ENCODE measurements at regions not wholly inside any gene's neighbourhood (a gene's known extent, or its start where the extent isn't known, plus 50 kb on each side); places are given as distances from the start of the nearest gene placed in this dataset.

DNA sequence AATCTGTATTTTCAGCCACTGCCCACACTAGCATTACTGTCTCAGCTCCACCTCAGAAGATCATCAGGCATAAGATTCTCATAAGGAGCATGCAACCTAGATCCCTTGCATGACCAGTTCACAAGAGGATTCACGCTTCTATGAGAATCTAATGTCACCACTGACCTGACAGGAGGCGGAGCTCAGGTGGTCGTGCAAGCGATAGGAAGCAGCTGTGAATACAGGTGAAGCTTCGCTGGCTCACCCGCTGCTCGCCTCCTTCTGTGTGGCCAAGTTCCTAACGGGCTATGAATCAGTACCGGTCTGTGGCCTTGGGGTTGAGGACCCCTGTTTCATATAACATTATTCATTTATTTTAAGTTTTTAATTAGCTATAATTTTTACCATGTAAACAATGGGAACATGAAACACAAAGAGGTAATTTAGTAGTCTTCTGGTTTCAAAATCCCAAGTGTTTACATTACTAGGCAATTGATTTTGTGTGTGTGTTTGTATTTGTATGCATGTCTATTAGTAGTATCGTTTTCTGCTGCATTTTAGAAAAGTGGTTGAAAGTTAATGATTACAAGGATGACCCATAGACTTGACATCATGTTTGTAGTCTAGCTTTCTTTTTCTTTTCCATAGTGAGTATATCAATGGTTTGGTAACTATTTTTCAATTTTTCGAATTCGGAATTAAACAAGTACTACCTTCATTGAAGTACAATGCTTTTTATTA, 159.4 kb downstream of the TENT4A start (continued):
- TF ChIP-seq, protein P1, sequence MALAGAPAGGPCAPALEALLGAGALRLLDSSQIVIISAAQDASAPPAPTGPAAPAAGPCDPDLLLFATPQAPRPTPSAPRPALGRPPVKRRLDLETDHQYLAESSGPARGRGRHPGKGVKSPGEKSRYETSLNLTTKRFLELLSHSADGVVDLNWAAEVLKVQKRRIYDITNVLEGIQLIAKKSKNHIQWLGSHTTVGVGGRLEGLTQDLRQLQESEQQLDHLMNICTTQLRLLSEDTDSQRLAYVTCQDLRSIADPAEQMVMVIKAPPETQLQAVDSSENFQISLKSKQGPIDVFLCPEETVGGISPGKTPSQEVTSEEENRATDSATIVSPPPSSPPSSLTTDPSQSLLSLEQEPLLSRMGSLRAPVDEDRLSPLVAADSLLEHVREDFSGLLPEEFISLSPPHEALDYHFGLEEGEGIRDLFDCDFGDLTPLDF (CRISPR knock-in tag; IDR thresholded peaks at IDR 0.05): no peak
- TF ChIP-seq AFF4 (CRISPR knock-in tag; IDR thresholded peaks at IDR 0.05; ENCODE audit: borderline replicate concordance) (no peak), CREB1 (CRISPR knock-in tag; IDR thresholded peaks at IDR 0.05) (no peak), ATF2 (CRISPR knock-in tag; IDR thresholded peaks at IDR 0.05; ENCODE audit: borderline replicate concordance, low read depth) (no peak), IRF2 (CRISPR knock-in tag; IDR thresholded peaks at IDR 0.05; ENCODE audit: borderline replicate concordance, low read depth) (no peak), NFYB (CRISPR knock-in tag; conservative IDR thresholded peaks at IDR 0.05; ENCODE audit: low read depth) (no peak), ZNF396 (CRISPR knock-in tag; IDR thresholded peaks at IDR 0.05; ENCODE audit: borderline replicate concordance) (no peak)
- TF ChIP-seq, protein P2, sequence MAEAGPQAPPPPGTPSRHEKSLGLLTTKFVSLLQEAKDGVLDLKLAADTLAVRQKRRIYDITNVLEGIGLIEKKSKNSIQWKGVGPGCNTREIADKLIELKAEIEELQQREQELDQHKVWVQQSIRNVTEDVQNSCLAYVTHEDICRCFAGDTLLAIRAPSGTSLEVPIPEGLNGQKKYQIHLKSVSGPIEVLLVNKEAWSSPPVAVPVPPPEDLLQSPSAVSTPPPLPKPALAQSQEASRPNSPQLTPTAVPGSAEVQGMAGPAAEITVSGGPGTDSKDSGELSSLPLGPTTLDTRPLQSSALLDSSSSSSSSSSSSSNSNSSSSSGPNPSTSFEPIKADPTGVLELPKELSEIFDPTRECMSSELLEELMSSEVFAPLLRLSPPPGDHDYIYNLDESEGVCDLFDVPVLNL (CRISPR knock-in tag; IDR thresholded peaks at IDR 0.05; ENCODE audit: borderline replicate concordance, low read depth): no peak
- TF ChIP-seq, protein P3, sequence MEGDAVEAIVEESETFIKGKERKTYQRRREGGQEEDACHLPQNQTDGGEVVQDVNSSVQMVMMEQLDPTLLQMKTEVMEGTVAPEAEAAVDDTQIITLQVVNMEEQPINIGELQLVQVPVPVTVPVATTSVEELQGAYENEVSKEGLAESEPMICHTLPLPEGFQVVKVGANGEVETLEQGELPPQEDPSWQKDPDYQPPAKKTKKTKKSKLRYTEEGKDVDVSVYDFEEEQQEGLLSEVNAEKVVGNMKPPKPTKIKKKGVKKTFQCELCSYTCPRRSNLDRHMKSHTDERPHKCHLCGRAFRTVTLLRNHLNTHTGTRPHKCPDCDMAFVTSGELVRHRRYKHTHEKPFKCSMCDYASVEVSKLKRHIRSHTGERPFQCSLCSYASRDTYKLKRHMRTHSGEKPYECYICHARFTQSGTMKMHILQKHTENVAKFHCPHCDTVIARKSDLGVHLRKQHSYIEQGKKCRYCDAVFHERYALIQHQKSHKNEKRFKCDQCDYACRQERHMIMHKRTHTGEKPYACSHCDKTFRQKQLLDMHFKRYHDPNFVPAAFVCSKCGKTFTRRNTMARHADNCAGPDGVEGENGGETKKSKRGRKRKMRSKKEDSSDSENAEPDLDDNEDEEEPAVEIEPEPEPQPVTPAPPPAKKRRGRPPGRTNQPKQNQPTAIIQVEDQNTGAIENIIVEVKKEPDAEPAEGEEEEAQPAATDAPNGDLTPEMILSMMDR (IDR thresholded peaks at IDR 0.05): no peak
- TF ChIP-seq, protein P4, sequence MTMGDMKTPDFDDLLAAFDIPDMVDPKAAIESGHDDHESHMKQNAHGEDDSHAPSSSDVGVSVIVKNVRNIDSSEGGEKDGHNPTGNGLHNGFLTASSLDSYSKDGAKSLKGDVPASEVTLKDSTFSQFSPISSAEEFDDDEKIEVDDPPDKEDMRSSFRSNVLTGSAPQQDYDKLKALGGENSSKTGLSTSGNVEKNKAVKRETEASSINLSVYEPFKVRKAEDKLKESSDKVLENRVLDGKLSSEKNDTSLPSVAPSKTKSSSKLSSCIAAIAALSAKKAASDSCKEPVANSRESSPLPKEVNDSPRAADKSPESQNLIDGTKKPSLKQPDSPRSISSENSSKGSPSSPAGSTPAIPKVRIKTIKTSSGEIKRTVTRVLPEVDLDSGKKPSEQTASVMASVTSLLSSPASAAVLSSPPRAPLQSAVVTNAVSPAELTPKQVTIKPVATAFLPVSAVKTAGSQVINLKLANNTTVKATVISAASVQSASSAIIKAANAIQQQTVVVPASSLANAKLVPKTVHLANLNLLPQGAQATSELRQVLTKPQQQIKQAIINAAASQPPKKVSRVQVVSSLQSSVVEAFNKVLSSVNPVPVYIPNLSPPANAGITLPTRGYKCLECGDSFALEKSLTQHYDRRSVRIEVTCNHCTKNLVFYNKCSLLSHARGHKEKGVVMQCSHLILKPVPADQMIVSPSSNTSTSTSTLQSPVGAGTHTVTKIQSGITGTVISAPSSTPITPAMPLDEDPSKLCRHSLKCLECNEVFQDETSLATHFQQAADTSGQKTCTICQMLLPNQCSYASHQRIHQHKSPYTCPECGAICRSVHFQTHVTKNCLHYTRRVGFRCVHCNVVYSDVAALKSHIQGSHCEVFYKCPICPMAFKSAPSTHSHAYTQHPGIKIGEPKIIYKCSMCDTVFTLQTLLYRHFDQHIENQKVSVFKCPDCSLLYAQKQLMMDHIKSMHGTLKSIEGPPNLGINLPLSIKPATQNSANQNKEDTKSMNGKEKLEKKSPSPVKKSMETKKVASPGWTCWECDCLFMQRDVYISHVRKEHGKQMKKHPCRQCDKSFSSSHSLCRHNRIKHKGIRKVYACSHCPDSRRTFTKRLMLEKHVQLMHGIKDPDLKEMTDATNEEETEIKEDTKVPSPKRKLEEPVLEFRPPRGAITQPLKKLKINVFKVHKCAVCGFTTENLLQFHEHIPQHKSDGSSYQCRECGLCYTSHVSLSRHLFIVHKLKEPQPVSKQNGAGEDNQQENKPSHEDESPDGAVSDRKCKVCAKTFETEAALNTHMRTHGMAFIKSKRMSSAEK (CRISPR knock-in tag; IDR thresholded peaks at IDR 0.05; ENCODE audit: borderline replicate concordance): no peak
- TF ChIP-seq, protein P5, sequence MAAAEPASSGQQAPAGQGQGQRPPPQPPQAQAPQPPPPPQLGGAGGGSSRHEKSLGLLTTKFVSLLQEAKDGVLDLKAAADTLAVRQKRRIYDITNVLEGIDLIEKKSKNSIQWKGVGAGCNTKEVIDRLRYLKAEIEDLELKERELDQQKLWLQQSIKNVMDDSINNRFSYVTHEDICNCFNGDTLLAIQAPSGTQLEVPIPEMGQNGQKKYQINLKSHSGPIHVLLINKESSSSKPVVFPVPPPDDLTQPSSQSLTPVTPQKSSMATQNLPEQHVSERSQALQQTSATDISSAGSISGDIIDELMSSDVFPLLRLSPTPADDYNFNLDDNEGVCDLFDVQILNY (CRISPR knock-in tag; IDR thresholded peaks at IDR 0.05): no peak
